GM23248 (cell line): ENCODE measurements at regions not wholly inside any gene's neighbourhood (a gene's known extent, or its start where the extent isn't known, plus 50 kb on each side); places are given as distances from the start of the nearest gene placed in this dataset.

Source experiments
- DNase-seq: peaks from one replicate; pipeline ENCODE4 v3.0.0-alpha.2; 2015
- H2AFZ ChIP-seq: fragments of 200-600 bp; sonication (generic); 2 replicates; pipeline ENCODE4 v1.6.1; 2016; ENCODE audit warnings: antibody characterized with exemption
- H3F3A ChIP-seq: fragments of 200-600 bp; sonication (generic); 2 replicates; pipeline ENCODE4 v1.6.1; 2016; ENCODE audit warnings: mild to moderate bottlenecking, antibody characterized with exemption, mixed run types; ENCODE audit not compliant: insufficient read depth
- H3K27ac ChIP-seq: fragments of 200-600 bp; sonication (generic); 2 replicates; pipeline ENCODE4 v1.5.1; 2016; ENCODE audit warnings: mild to moderate bottlenecking
- H3K27me3 ChIP-seq: fragments of 200-600 bp; sonication (generic); replicated peaks from 2 replicates; pipeline ENCODE4 v1.6.1; 2016; ENCODE audit warnings: mild to moderate bottlenecking; ENCODE audit not compliant: insufficient read depth
- H3K36me3 ChIP-seq: fragments of 200-600 bp; sonication (generic); 2 replicates; pipeline ENCODE4 v1.6.1; 2016; ENCODE audit warnings: low read depth, mild to moderate bottlenecking
- H3K4me1 ChIP-seq: fragments of 200-600 bp; sonication (generic); 2 replicates; pipeline ENCODE4 v1.6.1; 2016; ENCODE audit warnings: mild to moderate bottlenecking; ENCODE audit not compliant: insufficient read depth
- H3K4me2 ChIP-seq: fragments of 200-600 bp; sonication (generic); one replicate; pipeline ENCODE4 v1.6.1; 2016; ENCODE audit warnings: mild to moderate bottlenecking; ENCODE audit not compliant: unreplicated experiment
- H3K4me3 ChIP-seq: fragments of 200-600 bp; sonication (generic); 2 replicates; pipeline ENCODE4 v1.5.1; 2016; ENCODE audit warnings: mild to moderate bottlenecking
- H3K79me2 ChIP-seq: fragments of 200-600 bp; sonication (generic); 2 replicates; pipeline ENCODE4 v1.6.1; 2016; ENCODE audit warnings: mild to moderate bottlenecking; ENCODE audit not compliant: insufficient read depth
- H3K9ac ChIP-seq: fragments of 200-600 bp; sonication (generic); 2 replicates; pipeline ENCODE4 v1.6.1; 2016; ENCODE audit warnings: mild to moderate bottlenecking
- H3K9me2 ChIP-seq: fragments of 200-600 bp; sonication (generic); 2 replicates; pipeline ENCODE4 v1.6.1; 2016; ENCODE audit warnings: mixed run types, mild to moderate bottlenecking, moderate library complexity; ENCODE audit not compliant: insufficient read depth
- H3K9me3 ChIP-seq: fragments of 200-600 bp; sonication (generic); one replicate; pipeline ENCODE4 v1.6.1; 2017; ENCODE audit warnings: low read depth
- H4K20me1 ChIP-seq: fragments of 200-600 bp; sonication (generic); 2 replicates; pipeline ENCODE4 v1.6.0; 2016; ENCODE audit not compliant: insufficient read depth
- EZH2 ChIP-seq: fragments of 200-600 bp; sonication (generic); IDR thresholded peaks from 2 replicates; pipeline ENCODE4 v1.6.1; 2018; ENCODE audit warnings: antibody characterized with exemption, mild to moderate bottlenecking; ENCODE audit not compliant: insufficient read depth, poor library complexity, severe bottlenecking
- EZH2phosphoT487 ChIP-seq: fragments of 200-600 bp; sonication (generic); IDR thresholded peaks from 2 replicates; pipeline ENCODE4 v1.6.1; 2018; ENCODE audit warnings: antibody characterized with exemption, moderate library complexity, mild to moderate bottlenecking, low read depth; ENCODE audit not compliant: insufficient read depth
- WGBS, 2 experiments: methylation state at CpG; one replicate each; pipeline ENCODE4 v1.1.6; 2015 to 2017; ENCODE audit warnings: low lambda C conversion rate in 2 of 2, low coverage in 1 of 2; ENCODE audit errors: missing lambda C conversion rate in 2 of 2; 5-methylcytosine and 5-hydroxymethylcytosine counted together
- in situ Hi-C: fragments of 300-500 bp; cut with MboI; formaldehyde crosslinking; loops from 2 replicates; pipeline ENCODE4 v1.15.0; 2020

- no peaks in the 10 kb centered on the region for H3K79me2 ChIP-seq
- no peak overlapping the region for H3K4me3 ChIP-seq
- no peaks in the 10 kb centered on the region for H3K9me2 ChIP-seq
- no peak overlapping the region for H2AFZ ChIP-seq
- no peaks in the 10 kb centered on the region for H3K4me1 ChIP-seq
- H3K27me3 ChIP-seq: no peaks in the 10 kb centered on the region
- no peak overlapping the region for H3K4me2 ChIP-seq
- H3K27ac ChIP-seq: no peak overlapping the region
- DNase-seq: no peak
- no peaks in the 10 kb centered on the region for H3K36me3 ChIP-seq
- TF ChIP-seq EZH2 (no peak), EZH2phosphoT487 (no peak)
- in situ Hi-C loops: no loop called here
- 30 to 41% methylated on average over 3 of the region's 3 CpGs for WGBS, 2 experiments
- H3K9ac ChIP-seq: no peak overlapping the region
- no peaks in the 10 kb centered on the region for H3K9me3 ChIP-seq
- no peaks in the 10 kb centered on the region for H4K20me1 ChIP-seq
- no peaks in the 10 kb centered on the region for H3F3A ChIP-seq
Observed at GRCh38 chr11:81420668-81421250, 1312.9 kb downstream of the FAM181B start.

GRCh38 chr11:81397316-81397715, 1336.3 kb downstream of the FAM181B start:
- TF ChIP-seq EZH2phosphoT487 (no peak), EZH2 (no peak)
- in situ Hi-C loops: no loop called here

GRCh38 chr11:81394311-81394710, 1339.4 kb downstream of the FAM181B start:
- no peak for TF ChIP-seq EZH2
- TF ChIP-seq EZH2phosphoT487: no peak

More at GRCh38 chr11:81397316-81397715, 1336.3 kb downstream of the FAM181B start:
- Histone ChIP-seq H3K27ac (no peak overlapping the region), H3K79me2 (no peaks in the 10 kb centered on the region), H3K9ac (no peak overlapping the region), H3K4me2 (no peak overlapping the region), H3K36me3 (no peaks in the 10 kb centered on the region), H3K4me1 (no peaks in the 10 kb centered on the region), H3K9me3 (no peaks in the 10 kb centered on the region), H3K9me2 (no peaks in the 10 kb centered on the region), H3K27me3 (no peaks in the 10 kb centered on the region), H3K4me3 (no peak overlapping the region), H4K20me1 (no peaks in the 10 kb centered on the region), H3F3A (no peaks in the 10 kb centered on the region), H2AFZ (no peak overlapping the region)
- no peak for DNase-seq
- 4% methylated on average over 2 of the region's 2 CpGs for WGBS, 2 experiments

GRCh38 chr11:81388326-81388725, 1345.3 kb downstream of the FAM181B start:
- Histone ChIP-seq H3K9me3 (no peaks in the 10 kb centered on the region), H4K20me1 (no peaks in the 10 kb centered on the region), H3K27ac (no peak overlapping the region), H3K36me3 (no peaks in the 10 kb centered on the region), H3F3A (no peaks in the 10 kb centered on the region), H2AFZ (no peak overlapping the region), H3K4me1 (no peaks in the 10 kb centered on the region), H3K4me3 (no peak overlapping the region), H3K4me2 (no peak overlapping the region), H3K27me3 (no peaks in the 10 kb centered on the region), H3K9ac (no peak overlapping the region), H3K79me2 (no peaks in the 10 kb centered on the region), H3K9me2 (no peaks in the 10 kb centered on the region)
- 27 to 29% methylated on average over 3 of the region's 3 CpGs for WGBS, 2 experiments
- no peak for TF ChIP-seq EZH2phosphoT487
- no peak for TF ChIP-seq EZH2
- in situ Hi-C loops: no loop called here
- DNase-seq: no peak

More at GRCh38 chr11:81394311-81394710, 1339.4 kb downstream of the FAM181B start:
- no peak overlapping the region for H3K9ac ChIP-seq
- no peaks in the 10 kb centered on the region for H3K27me3 ChIP-seq
- no peak overlapping the region for H3K4me3 ChIP-seq
- no peaks in the 10 kb centered on the region for H3K9me3 ChIP-seq
- no peaks in the 10 kb centered on the region for H3K9me2 ChIP-seq
- H3K27ac ChIP-seq: no peak overlapping the region
- no peaks in the 10 kb centered on the region for H3F3A ChIP-seq
- in situ Hi-C loops: no loop called here
- DNase-seq: no peak
- 1 to 4% methylated on average over 2 of the region's 2 CpGs for WGBS, 2 experiments
- no peak overlapping the region for H3K4me2 ChIP-seq
- no peaks in the 10 kb centered on the region for H3K36me3 ChIP-seq
- no peaks in the 10 kb centered on the region for H3K79me2 ChIP-seq
- H2AFZ ChIP-seq: no peak overlapping the region
- H4K20me1 ChIP-seq: no peaks in the 10 kb centered on the region
- H3K4me1 ChIP-seq: no peaks in the 10 kb centered on the region

- Histone ChIP-seq H3K9me2 (no peaks in the 10 kb centered on the region), H3K27me3 (no peaks in the 10 kb centered on the region), H3K27ac (no peak overlapping the region), H4K20me1 (no peaks in the 10 kb centered on the region), H2AFZ (no peak overlapping the region), H3K4me1 (no peaks in the 10 kb centered on the region), H3F3A (no peaks in the 10 kb centered on the region), H3K4me3 (no peak overlapping the region), H3K79me2 (no peaks in the 10 kb centered on the region), H3K9ac (no peak overlapping the region), H3K9me3 (no peaks in the 10 kb centered on the region), H3K4me2 (no peak overlapping the region), H3K36me3 (no peaks in the 10 kb centered on the region)
- no peak for DNase-seq
- 8 to 14% methylated on average over 1 of the region's 1 CpG for WGBS, 2 experiments
- in situ Hi-C loops: no loop called here
- TF ChIP-seq EZH2phosphoT487 (no peak), EZH2 (no peak)
Observed at GRCh38 chr11:81380395-81380794, 1353.3 kb downstream of the FAM181B start.
